Neural crest cell (in vitro differentiated cells): ENCODE measurements at regions not wholly inside any gene's neighbourhood (a gene's known extent, or its start where the extent isn't known, plus 50 kb on each side); places are given as distances from the start of the nearest gene placed in this dataset.
"Not testable (repeated sequence)": the region's sequence is repeated elsewhere in the genome, so short reads cannot be mapped to it uniquely, and the experiment has no call there.

Source experiments
- DNase-seq: peaks from one replicate; pipeline ENCODE4 v3.0.0; 2021; ENCODE audit warnings: low read depth, mixed read lengths, low spot score
- H3K27ac Mint-ChIP-seq: one replicate; pipeline ENCODE4 v1.8.0; 2021; ENCODE audit warnings: mild to moderate bottlenecking, mixed read lengths; ENCODE audit not compliant: unreplicated experiment
- H3K27me3 Mint-ChIP-seq: 2 replicates; pipeline ENCODE4 v1.8.0; 2021; ENCODE audit warnings: low read depth, mild to moderate bottlenecking, mixed read lengths
- H3K36me3 Mint-ChIP-seq: 2 replicates; pipeline ENCODE4 v1.8.0; 2021; ENCODE audit warnings: low read depth, mild to moderate bottlenecking, mixed read lengths
- H3K4me1 Mint-ChIP-seq: 2 replicates; pipeline ENCODE4 v1.8.0; 2021; ENCODE audit warnings: mixed read lengths
- H3K4me3 Mint-ChIP-seq: one replicate; pipeline ENCODE4 v1.8.0; 2021; ENCODE audit warnings: mild to moderate bottlenecking, mixed read lengths
- H3K9me3 Mint-ChIP-seq: 2 replicates; pipeline ENCODE4 v1.8.0; 2021; ENCODE audit warnings: mixed read lengths
- TF ChIP-seq, protein P1 (sequence below): fragments of 200-600 bp; sonication (generic); conservative IDR thresholded peaks from 2 replicates; pipeline ENCODE4 v1.5.0; 2021; ENCODE audit warnings: antibody characterized with exemption, mild to moderate bottlenecking

DNA sequence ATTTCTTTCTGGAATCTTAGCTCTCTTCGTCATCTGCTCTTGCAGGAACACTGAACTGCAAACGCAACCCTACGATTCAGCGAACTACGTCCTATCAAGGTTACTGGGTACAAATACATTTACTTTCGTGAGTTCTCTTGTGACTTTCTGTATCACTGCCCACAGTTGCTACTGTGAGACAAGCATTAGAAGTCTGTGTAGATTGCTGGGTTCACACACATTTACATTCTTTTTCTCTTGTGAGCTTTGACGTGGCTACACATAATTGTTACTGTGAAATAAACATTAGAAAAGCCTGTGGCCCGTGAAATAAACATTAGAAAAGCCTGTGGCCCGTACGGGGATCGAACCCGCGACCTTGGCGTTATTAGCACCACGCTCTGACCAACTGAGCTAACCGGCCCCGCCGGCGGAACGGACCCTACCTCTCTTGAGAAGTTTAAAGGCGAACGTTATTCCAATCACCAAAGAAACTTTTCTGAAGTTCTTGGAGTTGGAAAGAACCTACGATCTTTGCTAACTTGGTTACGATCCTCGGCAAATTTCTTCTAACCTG is 61.2 kb upstream of the ZNF322 start:
- H3K36me3 Mint-ChIP-seq, H3K9me3 Mint-ChIP-seq, H3K4me3 Mint-ChIP-seq, H3K27me3 Mint-ChIP-seq, DNase-seq, H3K4me1 Mint-ChIP-seq, H3K27ac Mint-ChIP-seq: not testable (repeated sequence)

DNA sequence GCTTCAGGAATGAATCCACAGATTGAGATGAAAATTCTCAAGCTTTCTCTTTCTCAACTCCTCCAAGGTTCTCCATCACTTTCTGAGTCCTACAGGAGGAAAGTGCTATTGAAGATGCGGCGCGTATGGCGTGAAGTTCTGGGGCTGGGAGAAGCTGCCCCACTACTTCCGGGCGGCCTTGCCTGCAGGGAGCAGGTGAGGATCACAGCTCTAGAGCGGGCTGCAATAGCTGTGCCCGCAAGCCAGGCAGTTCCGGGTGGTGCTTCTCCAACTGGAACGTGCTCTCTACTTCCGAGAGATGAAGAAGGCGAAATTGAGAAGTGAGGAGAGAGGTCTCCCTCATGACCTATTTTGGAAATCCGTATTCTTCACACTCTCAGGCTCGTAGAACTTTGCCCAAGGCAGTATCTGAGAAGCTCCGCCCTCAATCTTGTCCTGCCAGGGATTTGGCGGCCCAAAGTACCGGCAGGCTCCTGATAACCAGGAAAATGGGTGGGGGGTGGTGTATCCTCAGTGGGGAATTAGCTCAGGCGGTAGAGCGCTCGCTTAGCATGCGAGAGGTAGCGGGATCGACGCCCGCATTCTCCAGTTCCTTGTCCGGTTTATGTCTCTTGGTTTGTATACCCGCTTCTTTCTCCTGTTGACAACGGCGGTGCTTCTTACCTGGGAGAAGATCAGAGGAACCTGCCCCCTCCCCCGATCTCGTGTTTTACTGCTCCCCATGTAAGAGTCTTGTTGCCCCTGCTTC is 70.6 kb upstream of the ZNF322 start:
- not testable (repeated sequence) for DNase-seq, H3K4me3 Mint-ChIP-seq, H3K27me3 Mint-ChIP-seq, H3K9me3 Mint-ChIP-seq, H3K4me1 Mint-ChIP-seq, H3K27ac Mint-ChIP-seq, H3K36me3 Mint-ChIP-seq

DNA sequence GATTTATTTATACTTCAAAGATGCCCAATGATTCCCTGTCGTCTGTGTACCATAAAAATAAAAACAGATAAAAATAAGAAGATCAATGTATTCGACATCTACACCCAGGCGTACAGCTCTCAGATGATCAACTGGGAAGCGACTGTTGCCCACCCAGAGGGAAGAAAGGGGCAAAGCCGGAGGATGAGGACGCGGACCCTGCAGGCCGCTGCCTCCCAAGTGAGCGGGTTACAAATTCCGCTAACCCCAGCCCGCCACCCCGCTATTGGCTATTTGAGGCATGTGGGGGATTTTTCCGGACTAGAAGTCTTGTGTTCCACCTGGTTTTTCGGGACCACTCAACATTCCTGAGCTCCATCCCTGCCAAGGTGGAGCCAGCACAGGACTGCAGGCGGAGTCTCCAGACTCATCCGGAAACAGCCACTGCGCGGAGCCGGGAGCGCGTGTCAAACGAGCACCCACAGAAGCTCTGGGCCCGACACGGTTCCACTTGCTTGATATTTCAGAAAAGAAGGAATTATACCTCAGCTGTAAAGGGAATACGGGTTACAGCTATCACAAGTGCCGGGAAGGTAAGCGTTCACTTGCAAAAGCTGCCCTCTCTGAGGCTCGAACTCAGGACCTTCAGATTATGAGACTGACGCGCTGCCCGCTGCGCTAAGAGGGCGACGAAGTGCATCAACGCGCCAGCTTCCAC is 75.4 kb upstream of the ZNF322 start:
- not testable (repeated sequence) for H3K4me1 Mint-ChIP-seq, H3K27me3 Mint-ChIP-seq, DNase-seq, H3K27ac Mint-ChIP-seq, H3K9me3 Mint-ChIP-seq, H3K36me3 Mint-ChIP-seq, H3K4me3 Mint-ChIP-seq

DNA sequence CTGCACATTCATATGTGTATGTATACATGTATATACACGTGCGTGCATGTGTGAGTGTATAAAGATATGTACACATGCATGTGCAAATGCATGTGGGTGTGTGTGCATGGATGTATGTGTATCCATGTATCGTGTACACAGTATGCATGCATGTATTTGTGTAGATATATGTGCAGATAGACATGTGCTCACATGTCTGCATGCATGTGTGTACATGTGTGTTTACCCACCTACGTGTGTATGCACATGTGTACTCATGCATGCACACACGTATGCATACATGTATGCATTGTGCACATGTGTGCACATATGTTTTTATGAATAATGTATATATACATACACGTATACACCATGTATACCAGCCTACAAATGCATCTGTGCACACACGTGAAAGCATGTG is 80.3 kb upstream of the ZNF322 start:
- no peak for DNase-seq
- H3K27ac Mint-ChIP-seq: no peak overlapping the region
- H3K9me3 Mint-ChIP-seq: peaks cover 4% of the 10 kb centered on the region
- TF ChIP-seq, protein P1, sequence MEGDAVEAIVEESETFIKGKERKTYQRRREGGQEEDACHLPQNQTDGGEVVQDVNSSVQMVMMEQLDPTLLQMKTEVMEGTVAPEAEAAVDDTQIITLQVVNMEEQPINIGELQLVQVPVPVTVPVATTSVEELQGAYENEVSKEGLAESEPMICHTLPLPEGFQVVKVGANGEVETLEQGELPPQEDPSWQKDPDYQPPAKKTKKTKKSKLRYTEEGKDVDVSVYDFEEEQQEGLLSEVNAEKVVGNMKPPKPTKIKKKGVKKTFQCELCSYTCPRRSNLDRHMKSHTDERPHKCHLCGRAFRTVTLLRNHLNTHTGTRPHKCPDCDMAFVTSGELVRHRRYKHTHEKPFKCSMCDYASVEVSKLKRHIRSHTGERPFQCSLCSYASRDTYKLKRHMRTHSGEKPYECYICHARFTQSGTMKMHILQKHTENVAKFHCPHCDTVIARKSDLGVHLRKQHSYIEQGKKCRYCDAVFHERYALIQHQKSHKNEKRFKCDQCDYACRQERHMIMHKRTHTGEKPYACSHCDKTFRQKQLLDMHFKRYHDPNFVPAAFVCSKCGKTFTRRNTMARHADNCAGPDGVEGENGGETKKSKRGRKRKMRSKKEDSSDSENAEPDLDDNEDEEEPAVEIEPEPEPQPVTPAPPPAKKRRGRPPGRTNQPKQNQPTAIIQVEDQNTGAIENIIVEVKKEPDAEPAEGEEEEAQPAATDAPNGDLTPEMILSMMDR: no peak
- no peak overlapping the region for H3K4me3 Mint-ChIP-seq
- H3K36me3 Mint-ChIP-seq: peaks cover 3% of the 10 kb centered on the region
- H3K4me1 Mint-ChIP-seq: peaks cover 10% of the 10 kb centered on the region
- H3K27me3 Mint-ChIP-seq: peaks cover 41% of the 10 kb centered on the region

DNA sequence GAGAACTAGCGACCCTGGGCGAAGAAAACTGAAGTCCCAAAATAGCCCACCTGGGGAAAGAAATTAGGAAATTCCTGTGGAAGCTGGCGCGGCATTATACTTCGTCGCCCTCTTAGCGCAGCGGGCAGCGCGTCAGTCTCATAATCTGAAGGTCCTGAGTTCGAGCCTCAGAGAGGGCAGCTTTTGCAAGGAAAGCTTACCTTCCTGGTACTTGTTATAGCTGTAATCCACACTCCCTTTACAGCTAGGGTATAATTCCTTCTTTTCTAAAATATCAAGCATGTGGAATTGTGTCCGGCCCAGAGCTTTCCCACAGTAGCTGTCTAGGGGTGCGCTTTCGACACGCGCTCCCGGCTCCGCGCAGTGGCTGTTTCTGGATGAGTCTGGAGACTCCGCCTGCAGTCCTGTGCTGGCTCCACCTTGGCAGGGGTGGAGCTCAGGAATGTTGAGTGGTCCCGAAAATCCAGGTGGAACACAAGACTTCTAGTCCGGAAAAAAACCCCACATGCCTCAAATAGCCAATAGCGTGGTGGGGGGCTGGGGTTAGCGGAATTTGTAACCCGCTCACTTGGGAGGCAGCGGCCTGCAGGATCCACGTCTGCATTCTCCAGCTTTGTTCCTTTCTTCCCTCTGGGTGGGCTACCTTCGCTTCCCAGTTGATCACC is 83.7 kb upstream of the ZNF322 start:
- peaks cover 10% of the 10 kb centered on the region for H3K4me1 Mint-ChIP-seq
- peaks cover 8% of the 10 kb centered on the region for H3K36me3 Mint-ChIP-seq
- DNase-seq: no peak
- H3K4me3 Mint-ChIP-seq: peak overlapping the region; percentile 81
- no peak overlapping the region for H3K27ac Mint-ChIP-seq
- peaks cover 67% of the 10 kb centered on the region for H3K27me3 Mint-ChIP-seq
- TF ChIP-seq, protein P1: no peak
- peaks cover 13% of the 10 kb centered on the region for H3K9me3 Mint-ChIP-seq

DNA sequence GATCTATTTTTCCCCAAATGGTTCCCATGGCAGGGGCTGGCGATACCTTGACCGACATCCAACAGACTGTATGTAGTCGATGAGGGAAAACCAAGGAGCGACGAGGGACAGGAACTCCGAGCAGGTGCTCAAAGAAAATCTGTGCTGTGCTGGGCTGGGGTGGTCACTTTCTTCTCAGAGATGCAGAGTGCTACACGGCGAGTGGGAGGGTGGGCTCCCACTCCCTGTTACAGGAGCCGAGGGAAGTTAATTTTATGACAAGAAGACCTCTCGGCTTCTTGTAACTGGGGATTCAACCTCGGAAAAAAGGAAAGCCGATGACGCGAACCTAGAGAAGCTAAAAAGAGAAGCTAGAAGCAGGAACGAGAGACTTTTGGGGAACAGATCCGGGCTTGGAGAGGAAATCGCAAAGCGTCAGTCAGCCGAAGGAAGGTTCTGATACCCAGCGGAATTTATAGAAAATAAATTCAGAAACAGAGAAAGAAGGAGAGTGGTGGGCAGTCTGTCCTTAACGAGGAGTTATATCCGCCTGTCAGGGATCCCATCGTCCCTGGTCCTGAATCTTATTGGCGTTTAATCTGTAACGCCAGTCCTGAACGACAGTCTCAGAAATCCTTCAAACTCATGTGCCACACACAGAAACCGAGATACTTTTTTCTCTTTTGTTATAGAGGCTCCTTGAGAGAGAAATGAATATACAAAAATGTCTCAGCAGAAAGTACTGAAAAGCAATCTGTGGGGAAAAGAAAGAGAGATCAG is 84.6 kb upstream of the ZNF322 start:
- Mint-ChIP-seq H3K27ac (no peak overlapping the region), H3K4me3 (peak overlapping the region; percentile 81), H3K4me1 (peaks cover 10% of the 10 kb centered on the region), H3K36me3 (peaks cover 8% of the 10 kb centered on the region), H3K27me3 (peaks cover 74% of the 10 kb centered on the region), H3K9me3 (peaks cover 13% of the 10 kb centered on the region)
- no peak for DNase-seq
- TF ChIP-seq, protein P1: no peak

DNA sequence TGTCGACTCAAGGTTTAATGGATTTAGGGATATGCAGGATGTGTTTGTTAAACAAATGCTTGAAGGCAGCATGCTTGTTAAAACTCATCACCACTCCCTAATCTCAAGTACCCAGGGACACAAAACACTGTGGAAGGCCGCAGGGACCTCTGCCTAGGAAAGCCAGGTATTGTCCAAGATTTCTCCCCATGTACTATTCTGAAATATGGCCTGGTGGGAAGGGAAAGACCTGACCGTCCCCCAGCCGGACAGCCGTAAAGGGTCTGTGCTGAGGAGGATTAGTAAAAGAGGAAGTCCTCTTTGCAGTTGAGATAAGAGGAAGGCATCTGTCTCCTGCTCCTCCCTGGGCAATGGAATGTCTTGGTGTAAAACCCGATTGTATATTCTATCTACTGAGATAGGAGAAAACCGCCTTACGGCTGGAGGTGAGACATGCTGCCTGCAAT is 85.3 kb upstream of the ZNF322 start:
- Mint-ChIP-seq H3K4me3 (peak overlapping the region; percentile 81), H3K9me3 (peaks cover 13% of the 10 kb centered on the region), H3K27me3 (peaks cover 78% of the 10 kb centered on the region), H3K4me1 (peaks cover 10% of the 10 kb centered on the region)
- H3K27ac Mint-ChIP-seq, H3K36me3 Mint-ChIP-seq, DNase-seq: not testable (repeated sequence)

DNA sequence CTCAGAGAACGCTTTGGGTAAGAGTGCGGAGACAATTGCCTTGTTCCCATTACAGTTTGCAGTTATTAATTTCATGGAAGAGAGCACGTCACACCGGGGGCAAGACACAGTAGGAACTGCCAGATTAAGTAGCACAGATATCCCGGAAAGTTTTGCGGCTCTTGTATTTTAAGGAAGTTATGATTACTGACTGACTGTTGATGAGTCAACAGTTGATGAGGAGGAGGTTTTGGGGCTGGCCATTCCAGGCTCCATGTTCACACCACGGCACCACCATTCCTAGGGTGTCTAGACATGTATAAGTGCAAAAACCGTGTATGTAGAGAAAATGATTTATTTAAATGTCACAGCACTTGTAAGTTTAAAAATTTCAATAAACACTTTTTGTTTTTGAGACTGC is 86.4 kb upstream of the ZNF322 start:
- H3K4me3 Mint-ChIP-seq, H3K36me3 Mint-ChIP-seq, H3K27ac Mint-ChIP-seq, DNase-seq: not testable (repeated sequence)
- Mint-ChIP-seq H3K4me1 (peaks cover 10% of the 10 kb centered on the region), H3K9me3 (peaks cover 13% of the 10 kb centered on the region), H3K27me3 (peaks cover 88% of the 10 kb centered on the region)

DNA sequence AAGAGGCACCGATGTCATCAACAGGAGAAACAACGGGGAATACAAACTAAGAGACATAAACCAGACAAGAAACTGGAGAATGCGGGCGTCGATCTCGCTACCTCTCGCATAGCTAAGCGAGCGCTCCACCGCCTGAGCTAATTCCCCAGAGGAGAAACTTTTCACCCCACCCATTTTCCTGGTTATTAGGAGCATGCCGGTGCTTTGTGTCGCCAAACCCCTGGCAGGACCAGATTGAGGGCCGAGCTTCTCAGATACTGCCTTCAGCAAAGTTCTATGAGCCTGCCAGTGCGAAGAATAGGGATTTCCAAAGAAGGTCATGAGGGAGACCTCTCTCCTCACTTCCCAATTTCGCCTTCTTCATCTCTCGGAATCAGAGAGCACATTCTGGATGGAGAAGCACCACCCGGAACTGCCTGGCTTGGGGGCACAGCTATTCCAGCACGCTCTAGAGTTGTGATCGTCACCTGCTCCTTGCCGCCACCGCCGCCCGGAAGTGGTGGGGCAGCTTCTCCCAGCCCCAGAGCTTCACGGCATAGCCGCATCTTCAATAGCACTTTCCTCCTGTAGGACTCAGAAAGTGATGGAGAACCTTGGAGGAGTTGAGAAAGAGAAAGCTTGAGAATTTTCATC is 89.7 kb upstream of the ZNF322 start:
- not testable (repeated sequence) for H3K9me3 Mint-ChIP-seq, H3K27ac Mint-ChIP-seq, H3K4me1 Mint-ChIP-seq, H3K36me3 Mint-ChIP-seq, H3K4me3 Mint-ChIP-seq, DNase-seq
- peaks cover 63% of the 10 kb centered on the region for H3K27me3 Mint-ChIP-seq
